SK-N-SH (cell line): ENCODE measurements at regions not wholly inside any gene's neighbourhood (a gene's known extent, or its start where the extent isn't known, plus 50 kb on each side); places are given as distances from the start of the nearest gene placed in this dataset.

Experiments used
- CTCF ChIA-PET: fragments of 300-600, 350-600 bp; formaldehyde crosslinking; extraction: SDS; loops from one replicate; lab custom pipeline; 2021; lab: Yijun Ruan, JAX
- POLR2A ChIA-PET: fragments of 350-600 bp; sonication (Branson Sonifier 250); formaldehyde crosslinking; extraction: SDS; loops from one replicate; lab custom pipeline; 2020; ENCODE audit warnings: antibody characterized with exemption, inconsistent platforms; lab: Yijun Ruan, JAX
- DNase-seq: peaks from one replicate; pipeline ENCODE4 v3.0.0; 2012
- H2AFZ ChIP-seq: fragments of 200-600 bp; sonication (generic); 2 replicates; pipeline ENCODE4 v1.8.1; 2016; ENCODE audit warnings: antibody characterized with exemption, mild to moderate bottlenecking, low read depth
- H3F3A ChIP-seq: fragments of 200-600 bp; sonication (generic); replicated peaks from 2 replicates; pipeline ENCODE3; 2016; ENCODE audit warnings: antibody characterized with exemption, mild to moderate bottlenecking; ENCODE audit not compliant: insufficient read depth
- H3K27ac ChIP-seq, 2 experiments: fragments of 200-500 bp in 1 of 2; fragments of 200-600 bp in 1 of 2; sonication (Bioruptor generic) in 1 of 2; sonication (generic), shearing (Covaris generic) in 1 of 2; 2 replicates each; pipeline versions ENCODE4 v1.5.1 to v1.6.1; 2014 to 2016; ENCODE audit warnings: low read depth in 2 of 2, inconsistent platforms in 1 of 2, low read length in 1 of 2, mild to moderate bottlenecking in 1 of 2, mixed read lengths in 1 of 2
- H3K27me3 ChIP-seq: fragments of 200-600 bp; sonication (generic), shearing (Covaris generic); 2 replicates; pipeline ENCODE4 v1.6.1; 2016; ENCODE audit warnings: mixed run types; ENCODE audit not compliant: insufficient read depth
- H3K36me3 ChIP-seq, 2 experiments: fragments of 200-500 bp in 1 of 2; fragments of 200-600 bp in 1 of 2; sonication (Bioruptor generic) in 1 of 2; sonication (generic) in 1 of 2; replicated peaks in 1 of 2; 2 replicates each; pipeline versions ENCODE3 to v1.5.1; 2014 to 2016; ENCODE audit warnings: low read length in 1 of 2, mild to moderate bottlenecking in 1 of 2; ENCODE audit not compliant: insufficient read depth in 2 of 2, control insufficient read depth in 1 of 2
- H3K4me1 ChIP-seq, 2 experiments: fragments of 200-500 bp in 1 of 2; fragments of 200-600 bp in 1 of 2; sonication (Bioruptor generic) in 1 of 2; sonication (generic), shearing (Covaris generic) in 1 of 2; 2 replicates each; pipeline versions ENCODE4 v1.5.1 to v1.6.1; 2014 to 2016; ENCODE audit warnings: low read depth in 1 of 2, low read length in 1 of 2, mixed run types in 1 of 2; ENCODE audit not compliant: insufficient read depth in 2 of 2, control insufficient read depth in 1 of 2
- H3K4me2 ChIP-seq: fragments of 200-600 bp; sonication (generic), shearing (Covaris generic); 2 replicates; pipeline ENCODE4 v1.6.1; 2017; ENCODE audit warnings: mixed run types
- H3K4me3 ChIP-seq, 2 experiments: fragments of 200-500 bp in 1 of 2; fragments of 200-600 bp in 1 of 2; sonication (Bioruptor generic) in 1 of 2; sonication (generic), shearing (Covaris generic) in 1 of 2; 2 replicates each; pipeline versions ENCODE4 v1.5.1 to v1.8.1; 2014 to 2016; ENCODE audit warnings: low read depth in 2 of 2, inconsistent platforms in 1 of 2, low read length in 1 of 2, mild to moderate bottlenecking in 1 of 2, mixed read lengths in 1 of 2, moderate library complexity in 1 of 2
- H3K79me2 ChIP-seq: fragments of 200-600 bp; sonication (generic); 2 replicates; pipeline ENCODE4 v1.8.1; 2017; ENCODE audit warnings: mild to moderate bottlenecking; ENCODE audit not compliant: insufficient read depth
- H3K9ac ChIP-seq: fragments of 200-600 bp; sonication (generic); 2 replicates; pipeline ENCODE4 v1.6.1; 2017; ENCODE audit warnings: mixed run types
- H3K9me2 ChIP-seq: fragments of 200-600 bp; sonication (generic); 2 replicates; pipeline ENCODE4 v1.6.1; 2017; ENCODE audit warnings: mixed run types
- H3K9me3 ChIP-seq: fragments of 200-600 bp; sonication (generic); 2 replicates; pipeline ENCODE4 v1.6.1; 2017; ENCODE audit warnings: mixed run types, mild to moderate bottlenecking, moderate library complexity
- H4K20me1 ChIP-seq: fragments of 200-600 bp; sonication (generic); 2 replicates; pipeline ENCODE4 v1.6.1; 2017; ENCODE audit warnings: mild to moderate bottlenecking, mixed run types; ENCODE audit not compliant: insufficient read depth
- ELF1 ChIP-seq: IDR thresholded peaks from 2 replicates; pipeline ENCODE4 v1.4.0; 2012
- FOXJ3 ChIP-seq: sonication (generic); formaldehyde crosslinking; IDR thresholded peaks from 2 replicates; pipeline ENCODE4 v1.5.1; 2020; ENCODE audit warnings: mild to moderate bottlenecking, missing genetic modification reagents
- GABPA ChIP-seq: IDR thresholded peaks from 2 replicates; pipeline ENCODE4 v1.4.0; 2012; ENCODE audit warnings: low read depth, mild to moderate bottlenecking
- GATA2 ChIP-seq: sonication (generic); formaldehyde crosslinking; IDR thresholded peaks from 2 replicates; pipeline ENCODE4 v1.5.0; 2020; ENCODE audit warnings: mild to moderate bottlenecking, missing genetic modification reagents
- NFIC ChIP-seq: IDR thresholded peaks from 2 replicates; pipeline ENCODE4 v1.4.0; 2012; ENCODE audit warnings: borderline replicate concordance
- POLR2AphosphoS5 ChIP-seq: IDR thresholded peaks from 2 replicates; pipeline ENCODE4 v1.6.1; 2012; ENCODE audit warnings: low read depth, low read length
- RXRA ChIP-seq: IDR thresholded peaks from 2 replicates; pipeline ENCODE4 v1.4.0; 2012; ENCODE audit warnings: low read depth, mild to moderate bottlenecking, borderline replicate concordance
- TCF12 ChIP-seq: IDR thresholded peaks from 2 replicates; pipeline ENCODE4 v1.4.0; 2012
- WGBS: methylation state at CpG from one replicate; pipeline ENCODE4 v1.1.6; 2017; ENCODE audit warnings: low lambda C conversion rate; 5-methylcytosine and 5-hydroxymethylcytosine counted together
- TF ChIP-seq, protein P1 (sequence below): IDR thresholded peaks from 2 replicates; pipeline ENCODE4 v1.4.0; 2012; ENCODE audit warnings: low read depth, borderline replicate concordance
- TF ChIP-seq, protein P2 (sequence below): IDR thresholded peaks from 2 replicates; pipeline ENCODE4 v1.4.0; 2012; ENCODE audit warnings: low read depth, borderline replicate concordance
- TF ChIP-seq, protein P3 (sequence below): IDR thresholded peaks from 2 replicates; pipeline ENCODE4; 2012
- TF ChIP-seq, protein P4 (sequence below): IDR thresholded peaks from 2 replicates; pipeline ENCODE4 v1.6.1; 2012; ENCODE audit warnings: mild to moderate bottlenecking, low read depth, low read length, moderate library complexity
- TF ChIP-seq, protein P5 (sequence below): IDR thresholded peaks from 2 replicates; pipeline ENCODE4 v1.4.0; 2012; ENCODE audit warnings: low read depth

DNA sequence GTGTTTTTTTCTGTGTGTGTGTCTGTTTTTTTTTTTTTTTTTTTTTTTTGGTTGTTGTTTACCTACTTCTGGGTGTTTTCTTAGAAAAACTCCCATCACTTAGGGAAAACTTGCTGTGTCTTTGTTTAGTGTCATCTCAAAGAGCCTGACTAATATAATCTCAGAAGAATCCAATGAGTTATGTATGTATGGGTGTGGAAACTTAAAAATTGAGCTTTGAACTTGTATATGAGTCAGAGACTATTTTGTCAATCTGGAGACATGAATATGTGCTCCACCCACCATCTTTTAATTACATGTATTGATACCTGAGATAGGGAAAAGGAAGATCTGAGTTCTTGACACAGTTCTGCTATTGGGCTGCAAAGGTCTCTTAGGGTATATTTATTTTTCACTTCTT, 140.7 kb upstream of the SPRY2 start:
- no peaks in the 10 kb centered on the region for H4K20me1 ChIP-seq

DNA sequence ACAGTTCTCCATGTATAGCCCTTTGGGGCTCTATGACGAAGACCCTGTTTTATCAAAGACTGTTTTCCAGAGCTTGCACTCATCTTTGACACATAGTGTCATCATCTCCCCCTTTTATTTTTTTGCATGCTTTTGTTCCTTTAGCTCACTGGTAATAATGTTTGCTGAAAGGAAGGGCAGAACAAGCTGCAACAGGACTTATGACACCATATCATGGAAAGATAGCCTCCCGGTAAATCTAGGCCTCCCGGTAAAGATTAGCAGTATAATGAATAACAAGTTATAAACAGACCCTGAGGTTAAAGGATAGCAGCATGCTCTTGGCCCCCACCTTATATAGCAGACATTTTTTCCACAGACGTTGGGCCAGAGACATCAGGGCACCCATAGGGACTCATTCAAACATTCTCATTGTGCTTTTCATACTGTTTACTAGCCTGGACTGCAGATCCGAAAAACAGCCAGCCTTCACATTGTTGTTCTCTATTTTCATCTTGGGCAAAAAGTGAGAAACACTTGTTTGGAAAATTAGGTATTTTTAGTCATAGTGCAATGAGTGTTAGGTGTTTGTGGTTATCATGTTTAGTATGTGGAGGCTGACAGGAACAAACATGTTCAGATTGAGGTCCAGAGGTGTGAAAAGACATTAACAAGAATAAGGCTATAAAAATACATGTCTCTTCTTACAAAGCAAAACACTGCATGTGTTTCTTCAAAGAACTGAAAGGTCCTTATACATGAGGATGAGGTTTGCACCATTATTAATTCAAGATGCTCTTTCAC, 136.9 kb upstream of the SPRY2 start:
- POLR2A ChIA-PET, result no interaction called here
- Histone ChIP-seq H3K36me3 (no peaks in the 10 kb centered on the region), H3K9me3 (no peaks in the 10 kb centered on the region), H3K9ac (no peak overlapping the region), H3K4me1 (no peaks in the 10 kb centered on the region), H3K9me2 (no peaks in the 10 kb centered on the region), H2AFZ (no peak overlapping the region), H3F3A (no peaks in the 10 kb centered on the region), H3K27me3 (no peaks in the 10 kb centered on the region), H3K79me2 (no peaks in the 10 kb centered on the region), H4K20me1 (no peaks in the 10 kb centered on the region), H3K27ac (no peak overlapping the region), H3K4me2 (no peak overlapping the region), H3K4me3 (no peak overlapping the region)
- no peak for DNase-seq
- TF ChIP-seq, protein P1, sequence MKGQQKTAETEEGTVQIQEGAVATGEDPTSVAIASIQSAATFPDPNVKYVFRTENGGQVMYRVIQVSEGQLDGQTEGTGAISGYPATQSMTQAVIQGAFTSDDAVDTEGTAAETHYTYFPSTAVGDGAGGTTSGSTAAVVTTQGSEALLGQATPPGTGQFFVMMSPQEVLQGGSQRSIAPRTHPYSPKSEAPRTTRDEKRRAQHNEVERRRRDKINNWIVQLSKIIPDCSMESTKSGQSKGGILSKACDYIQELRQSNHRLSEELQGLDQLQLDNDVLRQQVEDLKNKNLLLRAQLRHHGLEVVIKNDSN, result no peak
- TF ChIP-seq, protein P2, sequence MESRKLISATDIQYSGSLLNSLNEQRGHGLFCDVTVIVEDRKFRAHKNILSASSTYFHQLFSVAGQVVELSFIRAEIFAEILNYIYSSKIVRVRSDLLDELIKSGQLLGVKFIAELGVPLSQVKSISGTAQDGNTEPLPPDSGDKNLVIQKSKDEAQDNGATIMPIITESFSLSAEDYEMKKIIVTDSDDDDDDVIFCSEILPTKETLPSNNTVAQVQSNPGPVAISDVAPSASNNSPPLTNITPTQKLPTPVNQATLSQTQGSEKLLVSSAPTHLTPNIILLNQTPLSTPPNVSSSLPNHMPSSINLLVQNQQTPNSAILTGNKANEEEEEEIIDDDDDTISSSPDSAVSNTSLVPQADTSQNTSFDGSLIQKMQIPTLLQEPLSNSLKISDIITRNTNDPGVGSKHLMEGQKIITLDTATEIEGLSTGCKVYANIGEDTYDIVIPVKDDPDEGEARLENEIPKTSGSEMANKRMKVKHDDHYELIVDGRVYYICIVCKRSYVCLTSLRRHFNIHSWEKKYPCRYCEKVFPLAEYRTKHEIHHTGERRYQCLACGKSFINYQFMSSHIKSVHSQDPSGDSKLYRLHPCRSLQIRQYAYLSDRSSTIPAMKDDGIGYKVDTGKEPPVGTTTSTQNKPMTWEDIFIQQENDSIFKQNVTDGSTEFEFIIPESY, result no peak
- no peak for TF ChIP-seq GATA2
- TF ChIP-seq, protein P3, sequence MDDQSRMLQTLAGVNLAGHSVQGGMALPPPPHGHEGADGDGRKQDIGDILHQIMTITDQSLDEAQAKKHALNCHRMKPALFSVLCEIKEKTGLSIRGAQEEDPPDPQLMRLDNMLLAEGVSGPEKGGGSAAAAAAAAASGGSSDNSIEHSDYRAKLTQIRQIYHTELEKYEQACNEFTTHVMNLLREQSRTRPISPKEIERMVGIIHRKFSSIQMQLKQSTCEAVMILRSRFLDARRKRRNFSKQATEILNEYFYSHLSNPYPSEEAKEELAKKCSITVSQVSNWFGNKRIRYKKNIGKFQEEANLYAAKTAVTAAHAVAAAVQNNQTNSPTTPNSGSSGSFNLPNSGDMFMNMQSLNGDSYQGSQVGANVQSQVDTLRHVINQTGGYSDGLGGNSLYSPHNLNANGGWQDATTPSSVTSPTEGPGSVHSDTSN, result no peak
- no peak for TF ChIP-seq NFIC
- 83% methylated on average over 5 of the region's 5 CpGs for WGBS
- CTCF ChIA-PET, result no interaction called here

More for the DNA sequence above, 140.7 kb upstream of the SPRY2 start:
- TF ChIP-seq FOXJ3 (CRISPR knock-in tag) (no peak), GABPA (no peak), POLR2AphosphoS5 (no peak), RXRA (no peak), TCF12 (no peak), ELF1 (no peak)
- TF ChIP-seq, protein P4, sequence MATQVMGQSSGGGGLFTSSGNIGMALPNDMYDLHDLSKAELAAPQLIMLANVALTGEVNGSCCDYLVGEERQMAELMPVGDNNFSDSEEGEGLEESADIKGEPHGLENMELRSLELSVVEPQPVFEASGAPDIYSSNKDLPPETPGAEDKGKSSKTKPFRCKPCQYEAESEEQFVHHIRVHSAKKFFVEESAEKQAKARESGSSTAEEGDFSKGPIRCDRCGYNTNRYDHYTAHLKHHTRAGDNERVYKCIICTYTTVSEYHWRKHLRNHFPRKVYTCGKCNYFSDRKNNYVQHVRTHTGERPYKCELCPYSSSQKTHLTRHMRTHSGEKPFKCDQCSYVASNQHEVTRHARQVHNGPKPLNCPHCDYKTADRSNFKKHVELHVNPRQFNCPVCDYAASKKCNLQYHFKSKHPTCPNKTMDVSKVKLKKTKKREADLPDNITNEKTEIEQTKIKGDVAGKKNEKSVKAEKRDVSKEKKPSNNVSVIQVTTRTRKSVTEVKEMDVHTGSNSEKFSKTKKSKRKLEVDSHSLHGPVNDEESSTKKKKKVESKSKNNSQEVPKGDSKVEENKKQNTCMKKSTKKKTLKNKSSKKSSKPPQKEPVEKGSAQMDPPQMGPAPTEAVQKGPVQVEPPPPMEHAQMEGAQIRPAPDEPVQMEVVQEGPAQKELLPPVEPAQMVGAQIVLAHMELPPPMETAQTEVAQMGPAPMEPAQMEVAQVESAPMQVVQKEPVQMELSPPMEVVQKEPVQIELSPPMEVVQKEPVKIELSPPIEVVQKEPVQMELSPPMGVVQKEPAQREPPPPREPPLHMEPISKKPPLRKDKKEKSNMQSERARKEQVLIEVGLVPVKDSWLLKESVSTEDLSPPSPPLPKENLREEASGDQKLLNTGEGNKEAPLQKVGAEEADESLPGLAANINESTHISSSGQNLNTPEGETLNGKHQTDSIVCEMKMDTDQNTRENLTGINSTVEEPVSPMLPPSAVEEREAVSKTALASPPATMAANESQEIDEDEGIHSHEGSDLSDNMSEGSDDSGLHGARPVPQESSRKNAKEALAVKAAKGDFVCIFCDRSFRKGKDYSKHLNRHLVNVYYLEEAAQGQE, result no peak
- TF ChIP-seq, protein P5, sequence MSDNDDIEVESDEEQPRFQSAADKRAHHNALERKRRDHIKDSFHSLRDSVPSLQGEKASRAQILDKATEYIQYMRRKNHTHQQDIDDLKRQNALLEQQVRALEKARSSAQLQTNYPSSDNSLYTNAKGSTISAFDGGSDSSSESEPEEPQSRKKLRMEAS, result no peak
- TF ChIP-seq, protein P1, result no peak
- H3K4me3 ChIP-seq, result no peak overlapping the region
- POLR2A ChIA-PET, result no interaction called here
- H3K9ac ChIP-seq, result no peak overlapping the region
- no peak overlapping the region for H3K4me2 ChIP-seq
- H3K9me2 ChIP-seq, result no peaks in the 10 kb centered on the region
- H3K79me2 ChIP-seq, result no peaks in the 10 kb centered on the region
- CTCF ChIA-PET, result no interaction called here
- no peaks in the 10 kb centered on the region for H3K4me1 ChIP-seq
- no peak for DNase-seq
- no peaks in the 10 kb centered on the region for H3F3A ChIP-seq
- H3K36me3 ChIP-seq, result no peaks in the 10 kb centered on the region
- no peaks in the 10 kb centered on the region for H3K9me3 ChIP-seq
- H3K27ac ChIP-seq, result no peak overlapping the region
- H2AFZ ChIP-seq, result no peak overlapping the region
- no peaks in the 10 kb centered on the region for H3K27me3 ChIP-seq
